IMR-90 (cell line): ENCODE measurements at regions not wholly inside any gene's neighbourhood (a gene's known extent, or its start where the extent isn't known, plus 50 kb on each side); places are given as distances from the start of the nearest gene placed in this dataset.
A peak's percentile ranks its signal among the peaks of the same experiment; 100 is the strongest.

Experiments used
- ATAC-seq: fragments of 200-7000 bp; cut with Tn5 transposase; 2 replicates; pipeline ENCODE4 v1.9.1; 2020; ENCODE audit warnings: low read depth, mild to moderate bottlenecking, moderate library complexity
- BruUV-seq: library from RNA; stranded (reverse); fragments of 400-500 nt; replicated peaks from 2 replicates; lab custom pipeline; 2021; lab: Mats Ljungman, UMichigan
- CTCF ChIA-PET: fragments of 300-600 bp; formaldehyde crosslinking; extraction: SDS; loops from one replicate; lab custom pipeline; 2021; ENCODE audit warnings: antibody characterized with exemption; lab: Yijun Ruan, JAX
- POLR2A ChIA-PET: fragments of 300-600 bp; sonication (Branson Sonifier 250); formaldehyde crosslinking; loops from one replicate; lab custom pipeline; 2022; ENCODE audit warnings: antibody characterized with exemption; ENCODE audit not compliant: unreplicated experiment; lab: Charles Lee
- DNase-seq: peaks from one replicate; pipeline ENCODE4 v3.0.0; 2013
- H2AFZ ChIP-seq: replicated peaks from 2 replicates; pipeline ENCODE3; 2013; ENCODE audit warnings: low read length, mild to moderate bottlenecking; ENCODE audit not compliant: poor library complexity
- H2AK5ac ChIP-seq: 2 replicates; pipeline ENCODE4 v1.6.1; 2013; ENCODE audit warnings: low read depth, low read length, inconsistent platforms
- H2AK9ac ChIP-seq: replicated peaks from 2 replicates; pipeline ENCODE3; 2013; ENCODE audit warnings: mild to moderate bottlenecking, low read depth, low read length, moderate library complexity; ENCODE audit not compliant: poor library complexity
- H2BK120ac ChIP-seq: 2 replicates; pipeline ENCODE4 v1.6.1; 2013; ENCODE audit warnings: low read depth, low read length, inconsistent platforms
- H2BK15ac ChIP-seq: 3 replicates; pipeline ENCODE4 v1.6.1; 2013; ENCODE audit warnings: low read depth, low read length, inconsistent platforms
- H2BK20ac ChIP-seq: 2 replicates; pipeline ENCODE4 v1.6.1; 2013; ENCODE audit warnings: low read depth, mild to moderate bottlenecking, inconsistent platforms, low read length, moderate library complexity
- H2BK5ac ChIP-seq: 2 replicates; pipeline ENCODE4 v1.6.1; 2013; ENCODE audit warnings: mild to moderate bottlenecking, low read depth, low read length, inconsistent platforms; ENCODE audit not compliant: poor library complexity, severe bottlenecking
- H3K14ac ChIP-seq: replicated peaks from 2 replicates; pipeline ENCODE4 v1.6.1; 2013; ENCODE audit warnings: low read depth, low read length, inconsistent platforms
- H3K18ac ChIP-seq: 2 replicates; pipeline ENCODE4 v1.6.1; 2013; ENCODE audit warnings: low read depth, low read length, control low read depth
- H3K23ac ChIP-seq: 2 replicates; pipeline ENCODE4 v1.6.1; 2013; ENCODE audit warnings: low read depth, low read length, inconsistent platforms
- H3K27ac ChIP-seq: 2 replicates; pipeline ENCODE4 v1.5.1; 2013; ENCODE audit warnings: mild to moderate bottlenecking, control low read depth, low read length; ENCODE audit not compliant: insufficient read depth
- H3K27me3 ChIP-seq: 2 replicates; pipeline ENCODE4 v1.6.1; 2013; ENCODE audit warnings: low read length; ENCODE audit not compliant: control insufficient read depth, insufficient read depth
- H3K36me3 ChIP-seq: 2 replicates; pipeline ENCODE4 v1.6.1; 2013; ENCODE audit warnings: low read length, mixed read lengths; ENCODE audit not compliant: control insufficient read depth, insufficient read depth
- H3K4ac ChIP-seq: 2 replicates; pipeline ENCODE4 v1.6.1; 2013; ENCODE audit warnings: low read depth, low read length, inconsistent platforms
- H3K4me1 ChIP-seq: 2 replicates; pipeline ENCODE4 v1.6.1; 2013; ENCODE audit warnings: low read length, mixed read lengths; ENCODE audit not compliant: control insufficient read depth, insufficient read depth
- H3K4me2 ChIP-seq: 2 replicates; pipeline ENCODE4 v1.6.1; 2013; ENCODE audit warnings: low read depth, mild to moderate bottlenecking, control low read depth, low read length, moderate library complexity
- H3K4me3 ChIP-seq: 2 replicates; pipeline ENCODE4 v1.5.1; 2013; ENCODE audit warnings: low read depth, mild to moderate bottlenecking, control low read depth, low read length, moderate library complexity; ENCODE audit not compliant: insufficient read depth
- H3K56ac ChIP-seq: 2 replicates; pipeline ENCODE4 v1.6.1; 2013; ENCODE audit warnings: low read length, inconsistent platforms; ENCODE audit not compliant: insufficient read depth; ENCODE audit errors: extremely low read depth
- H3K79me1 ChIP-seq, 2 experiments: 2 replicates each; pipeline ENCODE4 v1.6.1; 2013; ENCODE audit warnings: low read length in 2 of 2, inconsistent platforms in 1 of 2, low read depth in 1 of 2
- H3K9ac ChIP-seq: 2 replicates; pipeline ENCODE4 v1.6.1; 2013; ENCODE audit warnings: low read depth, low read length, control low read depth
- H3K9me1 ChIP-seq: 2 replicates; pipeline ENCODE4 v1.6.1; 2013; ENCODE audit warnings: low read length, inconsistent platforms; ENCODE audit not compliant: insufficient read depth
- H3K9me3 ChIP-seq: 2 replicates; pipeline ENCODE4 v1.6.1; 2013; ENCODE audit warnings: low read length; ENCODE audit not compliant: control insufficient read depth, insufficient read depth
- H4K20me1 ChIP-seq: 2 replicates; pipeline ENCODE4 v1.6.1; 2013; ENCODE audit warnings: low read length, inconsistent platforms; ENCODE audit not compliant: insufficient read depth
- H4K5ac ChIP-seq: 2 replicates; pipeline ENCODE4 v1.6.1; 2013; ENCODE audit warnings: mild to moderate bottlenecking, low read depth, low read length, control low read depth
- H4K8ac ChIP-seq, 2 experiments: 2 replicates each; pipeline ENCODE4 v1.6.1; 2013; ENCODE audit warnings: low read depth in 2 of 2, low read length in 2 of 2, control low read depth in 1 of 2, inconsistent platforms in 1 of 2
- H4K91ac ChIP-seq: 2 replicates; pipeline ENCODE4 v1.6.1; 2013; ENCODE audit warnings: low read depth, low read length, inconsistent platforms; ENCODE audit not compliant: insufficient read depth
- BHLHE40 ChIP-seq: fragments of 150-350 bp; IDR thresholded peaks from 2 replicates; pipeline ENCODE4 v1.6.1; 2016; ENCODE audit warnings: mild to moderate bottlenecking, low read depth, low read length
- CEBPB ChIP-seq: IDR thresholded peaks from 2 replicates; pipeline ENCODE4 v1.6.1; 2012; ENCODE audit warnings: low read depth, low read length, improper control_type of control experiment
- CHD1 ChIP-seq: IDR thresholded peaks from 2 replicates; pipeline ENCODE4 v1.6.1; 2012; ENCODE audit warnings: low read depth, low read length, improper control_type of control experiment
- CTCF ChIP-seq: conservative IDR thresholded peaks from 2 replicates; pipeline ENCODE4 v1.5.1; 2012; ENCODE audit warnings: mild to moderate bottlenecking, low read depth, low read length, improper control_type of control experiment
- ELK1 ChIP-seq: fragments of 150-350 bp; IDR thresholded peaks from 2 replicates; pipeline ENCODE4 v1.6.1; 2016; ENCODE audit warnings: low read depth, mild to moderate bottlenecking, low read length, moderate library complexity, borderline replicate concordance
- FOS ChIP-seq: fragments of 150-350 bp; IDR thresholded peaks from 2 replicates; pipeline ENCODE4 v1.6.1; 2016; ENCODE audit warnings: low read depth, low read length
- MAFK ChIP-seq: IDR thresholded peaks from 2 replicates; pipeline ENCODE4 v1.6.1; 2012; ENCODE audit warnings: low read depth, low read length, improper control_type of control experiment
- MAZ ChIP-seq: IDR thresholded peaks from 2 replicates; pipeline ENCODE4 v1.6.1; 2012; ENCODE audit warnings: low read depth, mild to moderate bottlenecking, low read length, improper control_type of control experiment, moderate library complexity, borderline replicate concordance
- MXI1 ChIP-seq: IDR thresholded peaks from 2 replicates; pipeline ENCODE4 v1.6.1; 2012; ENCODE audit warnings: low read depth, mild to moderate bottlenecking, low read length, moderate library complexity, borderline replicate concordance
- NFE2L2 ChIP-seq: fragments of 150-350 bp; IDR thresholded peaks from 2 replicates; pipeline ENCODE4 v1.6.1; 2016; ENCODE audit warnings: low read depth, mild to moderate bottlenecking, low read length
- POLR2A ChIP-seq: IDR thresholded peaks from 2 replicates; pipeline ENCODE4 v1.6.1; 2012; ENCODE audit warnings: mild to moderate bottlenecking, low read depth, low read length
- RAD21 ChIP-seq: IDR thresholded peaks from 2 replicates; pipeline ENCODE4 v1.6.1; 2012; ENCODE audit warnings: low read length, improper control_type of control experiment
- RCOR1 ChIP-seq: IDR thresholded peaks from 2 replicates; pipeline ENCODE4 v1.6.1; 2012; ENCODE audit warnings: mild to moderate bottlenecking, low read length, improper control_type of control experiment; ENCODE audit not compliant: insufficient replicate concordance
- RFX5 ChIP-seq: IDR thresholded peaks from 2 replicates; pipeline ENCODE4 v1.8.0; 2012; ENCODE audit warnings: low read depth, mild to moderate bottlenecking, low read length, moderate library complexity
- SMC3 ChIP-seq: fragments of 150-350 bp; IDR thresholded peaks from 2 replicates; pipeline ENCODE4 v1.6.1; 2016; ENCODE audit warnings: low read depth, mild to moderate bottlenecking, antibody characterized with exemption, low read length, moderate library complexity
- USF2 ChIP-seq: fragments of 150-350 bp; IDR thresholded peaks from 2 replicates; pipeline ENCODE4 v1.6.1; 2017; ENCODE audit warnings: mild to moderate bottlenecking, antibody characterized with exemption, low read length, low read depth
- WGBS, 2 experiments: methylation state at CpG; one replicate each; pipeline versions ENCODE4 v1.1.5 to v1.1.7; 2013; ENCODE audit warnings: missing lambda C conversion rate in 2 of 2; ENCODE audit not compliant: insufficient read length in 1 of 2; ENCODE audit errors: extremely low coverage in 2 of 2; 5-methylcytosine and 5-hydroxymethylcytosine counted together
- dilution Hi-C: fragments of 300-500 bp; cut with HindIII; formaldehyde crosslinking; loops from one replicate; pipeline ENCODE4 v1.14.3; 2018; ENCODE audit warnings: low sequenced_read_pairs; ENCODE audit not compliant: unreplicated experiment
- in situ Hi-C: fragments of 300-500 bp; cut with MboI; formaldehyde crosslinking; loops from 3 replicates; pipeline ENCODE4 v1.14.3; 2019; ENCODE audit warnings: low sequenced_read_pairs, inconsistent platforms, mixed read lengths
- intact Hi-C: fragments of 100-400 bp; cut with micrococcal nuclease; formaldehyde crosslinking; loops from 2 replicates; pipeline ENCODE4 v1.10.0; 2022

- no peak overlapping the region; the same call in 1 of the 2 replicates for H3K56ac ChIP-seq
- no peak overlapping the region for H3K27ac ChIP-seq
- no peak overlapping the region for H2AFZ ChIP-seq
- in situ Hi-C loops (no loop called here), dilution Hi-C loops (no loop called here), intact Hi-C loops (no loop called here)
- H3K36me3 ChIP-seq = no peaks in the 10 kb centered on the region
- POLR2A ChIA-PET = no interaction called here
- ATAC-seq (peak; percentile 68), DNase-seq (peak; percentile 55)
- H3K14ac ChIP-seq = peak overlapping the region; percentile 50; the same call in 1 of the 2 replicates
- H3K4me3 ChIP-seq = no peak overlapping the region
- peak overlapping the region; percentile 31 to 66; a peak in 1 of 4 replicates for H4K8ac ChIP-seq
- H2BK120ac ChIP-seq = no peak overlapping the region
- H4K20me1 ChIP-seq = no peaks in the 10 kb centered on the region
- H2AK9ac ChIP-seq = no peak overlapping the region
- no peak overlapping the region for H3K23ac ChIP-seq
- WGBS, 2 experiments = no CpG with 5 or more reads among the region's 2 CpGs
- no peak overlapping the region for H3K18ac ChIP-seq
- H3K4ac ChIP-seq = no peak overlapping the region
- peak overlapping the region; percentile 11; the same call in 1 of the 3 replicates for H2BK15ac ChIP-seq
- no peak overlapping the region for H2AK5ac ChIP-seq
- peaks cover 4% of the 10 kb centered on the region; the same call in 1 of the 2 replicates for H3K4me1 ChIP-seq
- H3K27me3 ChIP-seq = no peaks in the 10 kb centered on the region
- H3K4me2 ChIP-seq = no peak overlapping the region
- H4K5ac ChIP-seq = no peak overlapping the region
- CTCF ChIA-PET = no interaction called here
- H3K9me1 ChIP-seq = no peaks in the 10 kb centered on the region; the same call in 1 of the 2 replicates
- no peak overlapping the region for H2BK5ac ChIP-seq
- H3K79me1 ChIP-seq = peaks cover 0 to 3% of the 10 kb centered on the region in 2 experiments; a peak in 2 of 4 replicates
- TF ChIP-seq RAD21 (no peak), RCOR1 (no peak), USF2 (no peak), MAFK (no peak), MXI1 (no peak), CTCF (no peak), CEBPB (no peak), NFE2L2 (no peak), POLR2A (no peak), MAZ (no peak), RFX5 (no peak), CHD1 (no peak), ELK1 (no peak), FOS (no peak), BHLHE40 (no peak), SMC3 (no peak)
- no peaks in the 10 kb centered on the region for H3K9me3 ChIP-seq
- BruUV-seq = no TSS peak
- H2BK20ac ChIP-seq = no peak overlapping the region
- no peak overlapping the region for H3K9ac ChIP-seq
- no peak overlapping the region for H4K91ac ChIP-seq
Observed at GRCh38 chr6:144718431-144718830, 433.3 kb downstream of the UTRN start.
